ENCODE measurements at regions not wholly inside any gene's neighbourhood (a gene's known extent, or its start where the extent isn't known, plus 50 kb on each side); places are given as distances from the start of the nearest gene placed in this dataset.

GRCh38 chr13:80215368-80215767, 125.6 kb downstream of the SPRY2 start:
- DNase-seq (ENCODE audit: low read depth), result no peak
- TF ChIP-seq, protein P1, sequence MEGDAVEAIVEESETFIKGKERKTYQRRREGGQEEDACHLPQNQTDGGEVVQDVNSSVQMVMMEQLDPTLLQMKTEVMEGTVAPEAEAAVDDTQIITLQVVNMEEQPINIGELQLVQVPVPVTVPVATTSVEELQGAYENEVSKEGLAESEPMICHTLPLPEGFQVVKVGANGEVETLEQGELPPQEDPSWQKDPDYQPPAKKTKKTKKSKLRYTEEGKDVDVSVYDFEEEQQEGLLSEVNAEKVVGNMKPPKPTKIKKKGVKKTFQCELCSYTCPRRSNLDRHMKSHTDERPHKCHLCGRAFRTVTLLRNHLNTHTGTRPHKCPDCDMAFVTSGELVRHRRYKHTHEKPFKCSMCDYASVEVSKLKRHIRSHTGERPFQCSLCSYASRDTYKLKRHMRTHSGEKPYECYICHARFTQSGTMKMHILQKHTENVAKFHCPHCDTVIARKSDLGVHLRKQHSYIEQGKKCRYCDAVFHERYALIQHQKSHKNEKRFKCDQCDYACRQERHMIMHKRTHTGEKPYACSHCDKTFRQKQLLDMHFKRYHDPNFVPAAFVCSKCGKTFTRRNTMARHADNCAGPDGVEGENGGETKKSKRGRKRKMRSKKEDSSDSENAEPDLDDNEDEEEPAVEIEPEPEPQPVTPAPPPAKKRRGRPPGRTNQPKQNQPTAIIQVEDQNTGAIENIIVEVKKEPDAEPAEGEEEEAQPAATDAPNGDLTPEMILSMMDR (IDR thresholded peaks at IDR 0.05; ENCODE audit: insufficient read depth, low read length, poor library complexity, severe bottlenecking), result no peak
- no peaks in the 10 kb centered on the region for H3K36me3 ChIP-seq (ENCODE audit: control insufficient read depth, insufficient read depth, low read length)
- H3K27me3 ChIP-seq (ENCODE audit: control insufficient read depth, insufficient read depth, low read length), result no peaks in the 10 kb centered on the region
- H3K4me3 ChIP-seq (ENCODE audit: low read depth, low read length), result no peak overlapping the region

GRCh38 chr13:80214521-80214991, 126.4 kb downstream of the SPRY2 start:
- TF ChIP-seq, protein P1 (IDR thresholded peaks at IDR 0.05; ENCODE audit: insufficient read depth, low read length, poor library complexity, severe bottlenecking), result no peak
- no peak overlapping the region for H3K4me3 ChIP-seq (ENCODE audit: low read depth, low read length)
- no peak for DNase-seq (ENCODE audit: low read depth)
- no peaks in the 10 kb centered on the region for H3K36me3 ChIP-seq (ENCODE audit: control insufficient read depth, insufficient read depth, low read length)
- no peaks in the 10 kb centered on the region for H3K27me3 ChIP-seq (ENCODE audit: control insufficient read depth, insufficient read depth, low read length)

- TF ChIP-seq, protein P1 (IDR thresholded peaks at IDR 0.05; ENCODE audit: insufficient read depth, low read length, poor library complexity, severe bottlenecking), result no peak
- Histone ChIP-seq H3K27me3 (ENCODE audit: control insufficient read depth, insufficient read depth, low read length) (no peaks in the 10 kb centered on the region), H3K36me3 (ENCODE audit: control insufficient read depth, insufficient read depth, low read length) (no peaks in the 10 kb centered on the region), H3K4me3 (ENCODE audit: low read depth, low read length) (no peak overlapping the region)
- no peak for DNase-seq (ENCODE audit: low read depth)
Measured at GRCh38 chr13:80214050-80214449, 126.9 kb downstream of the SPRY2 start.

DNA sequence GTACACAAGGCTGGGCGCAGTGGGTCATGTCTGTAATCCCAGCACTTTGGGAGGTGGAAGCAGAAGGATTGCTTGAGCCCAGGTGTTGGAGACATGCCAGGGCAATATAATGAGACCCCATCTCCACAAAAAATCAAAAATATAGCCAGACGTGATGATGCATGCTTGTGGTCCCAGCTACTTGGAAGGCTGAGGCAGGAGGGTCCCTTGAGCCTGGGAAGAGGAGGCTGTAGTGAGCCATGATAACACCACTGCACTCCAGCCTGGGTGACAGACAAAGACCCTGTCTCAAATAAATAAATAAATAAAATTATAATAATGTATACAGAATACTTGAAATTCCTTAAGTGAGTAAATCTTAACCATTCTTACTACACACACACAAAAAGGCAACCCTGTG, 127.7 kb downstream of the SPRY2 start:
- Histone ChIP-seq H3K4me3 (ENCODE audit: low read depth, low read length) (no peak overlapping the region), H3K36me3 (ENCODE audit: control insufficient read depth, insufficient read depth, low read length) (no peaks in the 10 kb centered on the region), H3K27me3 (ENCODE audit: control insufficient read depth, insufficient read depth, low read length) (no peaks in the 10 kb centered on the region)
- TF ChIP-seq, protein P1 (IDR thresholded peaks at IDR 0.05; ENCODE audit: insufficient read depth, low read length, poor library complexity, severe bottlenecking), result no peak
- DNase-seq (ENCODE audit: low read depth), result no peak

- Histone ChIP-seq H3K27me3 (ENCODE audit: control insufficient read depth, insufficient read depth, low read length) (no peaks in the 10 kb centered on the region), H3K4me3 (ENCODE audit: low read depth, low read length) (no peak overlapping the region), H3K36me3 (ENCODE audit: control insufficient read depth, insufficient read depth, low read length) (no peaks in the 10 kb centered on the region)
- TF ChIP-seq, protein P1 (IDR thresholded peaks at IDR 0.05; ENCODE audit: insufficient read depth, low read length, poor library complexity, severe bottlenecking), result no peak
- no peak for DNase-seq (ENCODE audit: low read depth)
Measured at GRCh38 chr13:80211566-80211965, 129.4 kb downstream of the SPRY2 start.

GRCh38 chr13:80204642-80205041, 136.3 kb downstream of the SPRY2 start:
- TF ChIP-seq, protein P1 (IDR thresholded peaks at IDR 0.05; ENCODE audit: insufficient read depth, low read length, poor library complexity, severe bottlenecking), result no peak
- no peaks in the 10 kb centered on the region for H3K36me3 ChIP-seq (ENCODE audit: control insufficient read depth, insufficient read depth, low read length)
- no peak overlapping the region for H3K4me3 ChIP-seq (ENCODE audit: low read depth, low read length)
- DNase-seq (ENCODE audit: low read depth), result no peak
- no peaks in the 10 kb centered on the region for H3K27me3 ChIP-seq (ENCODE audit: control insufficient read depth, insufficient read depth, low read length)
